PC-9 (cell line): ENCODE measurements at regions not wholly inside any gene's neighbourhood (a gene's known extent, or its start where the extent isn't known, plus 50 kb on each side); places are given as distances from the start of the nearest gene placed in this dataset.

ENCODE experiments used
- CTCF ChIP-seq: fragments of 200-600 bp; sonication (generic); conservative IDR thresholded peaks from 2 replicates; pipeline ENCODE4 v1.6.1; 2017; ENCODE audit warnings: mixed run types, antibody characterized with exemption, mild to moderate bottlenecking, moderate library complexity
- EZH2 ChIP-seq: fragments of 200-600 bp; sonication (generic); IDR thresholded peaks from 2 replicates; pipeline ENCODE4 v1.8.0; 2017; ENCODE audit warnings: antibody characterized with exemption, low read depth

GRCh38 chr18:38786906-38787305 is 1221.3 kb upstream of the CELF4 start:
- TF ChIP-seq CTCF (no peak), EZH2 (no peak)
